ENCODE measurements at regions not wholly inside any gene's neighbourhood (a gene's known extent, or its start where the extent isn't known, plus 50 kb on each side); places are given as distances from the start of the nearest gene placed in this dataset.

DNA sequence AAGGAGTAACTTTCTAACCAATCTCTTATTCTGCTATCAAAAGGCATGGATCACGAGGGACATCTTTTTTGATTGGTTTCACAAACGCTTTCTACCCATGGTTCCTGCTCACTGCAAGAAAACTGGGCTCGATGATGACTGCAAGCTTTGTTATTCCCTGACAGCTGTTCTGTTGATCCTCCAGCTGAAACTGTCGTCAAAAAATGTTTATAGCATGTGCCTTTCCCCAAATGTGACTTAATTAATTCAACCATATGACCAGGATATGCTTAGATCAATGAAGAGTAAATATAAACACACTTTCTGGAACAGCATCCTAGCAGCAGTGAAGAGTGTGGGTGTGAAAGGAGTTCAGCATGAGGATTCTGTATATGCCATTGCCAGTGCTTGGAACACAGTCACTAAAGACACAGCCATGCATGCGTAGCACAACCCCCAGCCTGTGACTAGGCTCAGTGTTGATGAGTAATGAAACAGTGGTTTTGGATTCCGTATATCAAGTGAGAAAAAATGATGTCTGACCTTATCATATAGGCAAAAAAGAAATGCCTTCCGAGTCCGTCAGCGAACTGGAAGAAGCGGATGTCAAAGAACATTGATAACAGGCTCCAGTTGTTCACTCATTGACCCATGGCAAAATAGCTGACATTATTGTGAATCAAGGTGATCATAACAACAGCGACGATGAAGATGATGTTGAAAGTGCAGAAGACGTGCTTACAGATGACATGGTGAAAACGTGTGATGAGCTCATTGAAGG is 347.4 kb downstream of the FGF9 start:
- intact Hi-C loops (cut with micrococcal nuclease) = no loop called here
- in situ Hi-C loops (cut with MboI) = no loop called here
- Histone ChIP-seq H3K4me3 (no peak overlapping the region), H3K27ac (ENCODE audit: extremely low read depth, low read depth, low read length) (no peak overlapping the region), H3K4me2 (ENCODE audit: insufficient read depth, low read length) (no peak overlapping the region), H2AFZ (ENCODE audit: low read depth, low read length) (no peak overlapping the region), H3K9me3 (replicated peaks; ENCODE audit: control insufficient read depth, insufficient read depth, low read depth, low read length) (no peaks in the 10 kb centered on the region), H3K79me2 (ENCODE audit: control insufficient read depth, insufficient read depth, low read length) (no peaks in the 10 kb centered on the region), H3K36me3 (ENCODE audit: control insufficient read depth, insufficient read depth, low read length) (no peaks in the 10 kb centered on the region), H4K20me1 (replicated peaks; ENCODE audit: control insufficient read depth, insufficient read depth, low read length) (no peaks in the 10 kb centered on the region), H3K9me1 (ENCODE audit: control insufficient read depth, insufficient read depth, low read length) (no peaks in the 10 kb centered on the region), H3K9ac (ENCODE audit: insufficient read depth in 1 of 2, low read depth in 2 of 2, low read length in 2 of 2) (no peak overlapping the region), H3K27me3 (ENCODE audit: control insufficient read depth in 2 of 2, insufficient read depth in 2 of 2, low read length in 2 of 2) (no peaks in the 10 kb centered on the region), H3K4me1 (replicated peaks in 1 of 2; ENCODE audit: control insufficient read depth in 2 of 2, insufficient read depth in 2 of 2, low read length in 2 of 2) (no peaks in the 10 kb centered on the region)
- CTCF ChIA-PET (ENCODE audit: low intra/inter-chr PET ratio) = no interaction called here
- 13% methylated on average over 14 of the region's 14 CpGs for WGBS (ENCODE audit: insufficient coverage, low coverage, missing lambda C conversion rate)
- no TSS peak for BruUV-seq (replicated peaks)
- DNase-seq (ENCODE audit: extremely low read depth in 1 of 4, low spot score in 3 of 4) (no peak), FAIRE-seq (no peak), ATAC-seq (no peak)
- POLR2A ChIA-PET = no interaction called here
- TF ChIP-seq ZNF133 (CRISPR knock-in tag; IDR thresholded peaks at IDR 0.05) = no peak

DNA sequence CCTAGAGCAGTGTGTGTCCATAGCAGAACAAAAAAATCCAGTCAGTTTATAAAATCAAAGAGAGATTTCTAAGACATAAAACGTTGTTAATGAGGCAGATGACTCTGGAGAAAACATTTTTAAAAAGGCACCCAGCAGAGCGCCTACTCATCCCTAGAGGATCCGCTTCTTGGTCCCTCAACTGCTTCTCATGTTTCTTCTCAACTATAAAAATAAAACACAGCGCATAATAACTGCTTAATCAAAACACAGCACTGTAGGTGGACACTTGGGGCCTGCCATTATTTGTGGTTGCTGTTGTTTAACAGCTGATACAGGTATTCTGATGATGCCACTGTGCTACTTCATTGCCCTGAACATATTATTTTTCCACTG is 347.9 kb downstream of the FGF9 start:
- Histone ChIP-seq H3K27me3 (ENCODE audit: control insufficient read depth in 2 of 2, insufficient read depth in 2 of 2, low read length in 2 of 2) (no peaks in the 10 kb centered on the region), H3K4me2 (ENCODE audit: insufficient read depth, low read length) (no peak overlapping the region), H3K27ac (ENCODE audit: extremely low read depth, low read depth, low read length) (no peak overlapping the region), H3K4me1 (replicated peaks in 1 of 2; ENCODE audit: control insufficient read depth in 2 of 2, insufficient read depth in 2 of 2, low read length in 2 of 2) (no peaks in the 10 kb centered on the region), H3K79me2 (ENCODE audit: control insufficient read depth, insufficient read depth, low read length) (no peaks in the 10 kb centered on the region), H3K36me3 (ENCODE audit: control insufficient read depth, insufficient read depth, low read length) (no peaks in the 10 kb centered on the region), H2AFZ (ENCODE audit: low read depth, low read length) (no peak overlapping the region), H3K9me1 (ENCODE audit: control insufficient read depth, insufficient read depth, low read length) (no peaks in the 10 kb centered on the region), H4K20me1 (replicated peaks; ENCODE audit: control insufficient read depth, insufficient read depth, low read length) (no peaks in the 10 kb centered on the region), H3K9me3 (replicated peaks; ENCODE audit: control insufficient read depth, insufficient read depth, low read depth, low read length) (no peaks in the 10 kb centered on the region), H3K9ac (ENCODE audit: insufficient read depth in 1 of 2, low read depth in 2 of 2, low read length in 2 of 2) (no peak overlapping the region), H3K4me3 (no peak overlapping the region)
- FAIRE-seq = no peak
- 7% methylated on average over 4 of the region's 4 CpGs for WGBS (ENCODE audit: insufficient coverage, low coverage, missing lambda C conversion rate)
- in situ Hi-C loops (cut with MboI) (no loop called here), intact Hi-C loops (cut with micrococcal nuclease) (no loop called here)
- CTCF ChIA-PET (ENCODE audit: low intra/inter-chr PET ratio) = no interaction called here
- no peak for DNase-seq (ENCODE audit: extremely low read depth in 1 of 4, low spot score in 3 of 4)
- TF ChIP-seq POLR3A (IDR thresholded peaks at IDR 0.05; ENCODE audit: borderline replicate concordance, extremely low read depth, insufficient read depth, insufficient read length) (no peak), GTF2F1 (IDR thresholded peaks at IDR 0.05; ENCODE audit: low read depth, low read length) (no peak), SMAD4 (CRISPR knock-in tag; conservative IDR thresholded peaks at IDR 0.05) (no peak), ZNF586 (CRISPR knock-in tag; conservative IDR thresholded peaks at IDR 0.05) (no peak)
- TF ChIP-seq, protein P1, sequence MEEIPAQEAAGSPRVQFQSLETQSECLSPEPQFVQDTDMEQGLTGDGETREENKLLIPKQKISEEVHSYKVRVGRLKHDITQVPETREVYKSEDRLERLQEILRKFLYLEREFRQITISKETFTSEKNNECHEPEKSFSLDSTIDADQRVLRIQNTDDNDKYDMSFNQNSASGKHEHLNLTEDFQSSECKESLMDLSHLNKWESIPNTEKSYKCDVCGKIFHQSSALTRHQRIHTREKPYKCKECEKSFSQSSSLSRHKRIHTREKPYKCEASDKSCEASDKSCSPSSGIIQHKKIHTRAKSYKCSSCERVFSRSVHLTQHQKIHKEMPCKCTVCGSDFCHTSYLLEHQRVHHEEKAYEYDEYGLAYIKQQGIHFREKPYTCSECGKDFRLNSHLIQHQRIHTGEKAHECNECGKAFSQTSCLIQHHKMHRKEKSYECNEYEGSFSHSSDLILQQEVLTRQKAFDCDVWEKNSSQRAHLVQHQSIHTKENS (CRISPR knock-in tag; IDR thresholded peaks at IDR 0.05) = no peak
- POLR2A ChIA-PET = no interaction called here
- ATAC-seq = no peak
- BruUV-seq (replicated peaks) = no TSS peak
